Colonic mucosa (tissue), 4 donors: ENCODE measurements at regions not wholly inside any gene's neighbourhood (a gene's known extent, or its start where the extent isn't known, plus 50 kb on each side); places are given as distances from the start of the nearest gene placed in this dataset.

Experiments used
- DNase-seq: peaks from one replicate; pipeline ENCODE4 v3.0.0-alpha.2; 2020
- H3K27ac ChIP-seq: fragments of 200-600 bp; one replicate; pipeline ENCODE4 v1.8.0; 2021
- H3K27me3 ChIP-seq: fragments of 200-600 bp; one replicate; pipeline ENCODE4 v1.8.0; 2021
- H3K36me3 ChIP-seq: fragments of 200-600 bp; one replicate; pipeline ENCODE4 v1.8.0; 2021
- H3K4me1 ChIP-seq: fragments of 200-600 bp; one replicate; pipeline ENCODE4 v1.8.0; 2021; ENCODE audit warnings: mild to moderate bottlenecking
- H3K4me3 ChIP-seq: fragments of 200-600 bp; one replicate; pipeline ENCODE4 v1.8.0; 2021
- H3K9ac ChIP-seq, 2 donors: one replicate each; pipeline ENCODE4 v1.7.0; 2013; ENCODE audit warnings: control low read depth in 2 of 2, low read depth in 2 of 2, low read length in 2 of 2
- H3K9me3 ChIP-seq: fragments of 200-600 bp; one replicate; pipeline ENCODE4 v1.8.0; 2021
- intact Hi-C: fragments of 100-400 bp; cut with DNase I; formaldehyde crosslinking; loops from one replicate; pipeline ENCODE4 v1.14.1; 2022
- TF ChIP-seq, protein P1 (sequence below): fragments of 200-600 bp; IDR thresholded peaks from one replicate; pipeline ENCODE4 v1.8.0; 2022; ENCODE audit warnings: antibody characterized with exemption, mild to moderate bottlenecking
- donor health status: healthy.
- donor health status: DM: no; HTN: no; CAD: no.
- donor health status: DM: no; HTN: no; CAD: no.

DNA sequence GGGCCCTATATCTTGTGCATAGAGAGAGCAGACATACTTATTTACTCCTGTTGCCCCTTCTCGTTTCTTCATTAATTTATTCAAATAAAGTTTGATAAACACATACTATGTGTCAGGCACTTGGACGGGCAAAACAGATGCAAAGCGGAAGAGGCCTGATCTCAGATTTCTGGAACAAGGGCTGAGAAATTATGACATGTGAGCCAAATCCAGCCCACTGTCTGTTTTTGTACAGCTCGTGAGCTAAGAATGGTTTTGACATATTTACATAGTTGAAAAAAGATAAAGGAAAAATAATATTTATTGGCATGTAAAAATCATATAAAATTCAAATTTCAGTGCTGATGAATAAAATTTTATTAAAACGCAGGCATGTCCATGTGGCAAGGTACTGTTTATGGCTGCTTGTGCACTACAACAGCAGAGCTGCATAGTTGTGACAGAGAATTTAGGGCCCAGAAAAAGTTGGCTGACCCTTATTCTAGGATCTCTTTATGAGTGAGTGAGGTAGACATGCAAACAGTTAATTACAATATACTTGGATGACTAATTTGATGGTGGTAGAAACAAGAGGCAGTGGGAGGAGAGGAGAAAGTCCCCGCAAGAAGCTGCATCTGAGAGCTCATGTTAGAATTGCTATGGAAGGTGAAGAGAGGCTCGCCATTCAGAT lies 68.1 kb upstream of the ITPRID1 start:
- no peak for DNase-seq
- intact Hi-C loops, result loop anchor here (10.0 kb wide), 1 partner anchor 289 kb away; no protein-coding TSS in a partner anchor
- H3K36me3 ChIP-seq, result no peaks in the 10 kb centered on the region
- no peaks in the 10 kb centered on the region for H3K4me1 ChIP-seq
- H3K9ac ChIP-seq, result no peak overlapping the region
- H3K9me3 ChIP-seq, result no peaks in the 10 kb centered on the region
- H3K27ac ChIP-seq, result no peak overlapping the region
- TF ChIP-seq, protein P1, sequence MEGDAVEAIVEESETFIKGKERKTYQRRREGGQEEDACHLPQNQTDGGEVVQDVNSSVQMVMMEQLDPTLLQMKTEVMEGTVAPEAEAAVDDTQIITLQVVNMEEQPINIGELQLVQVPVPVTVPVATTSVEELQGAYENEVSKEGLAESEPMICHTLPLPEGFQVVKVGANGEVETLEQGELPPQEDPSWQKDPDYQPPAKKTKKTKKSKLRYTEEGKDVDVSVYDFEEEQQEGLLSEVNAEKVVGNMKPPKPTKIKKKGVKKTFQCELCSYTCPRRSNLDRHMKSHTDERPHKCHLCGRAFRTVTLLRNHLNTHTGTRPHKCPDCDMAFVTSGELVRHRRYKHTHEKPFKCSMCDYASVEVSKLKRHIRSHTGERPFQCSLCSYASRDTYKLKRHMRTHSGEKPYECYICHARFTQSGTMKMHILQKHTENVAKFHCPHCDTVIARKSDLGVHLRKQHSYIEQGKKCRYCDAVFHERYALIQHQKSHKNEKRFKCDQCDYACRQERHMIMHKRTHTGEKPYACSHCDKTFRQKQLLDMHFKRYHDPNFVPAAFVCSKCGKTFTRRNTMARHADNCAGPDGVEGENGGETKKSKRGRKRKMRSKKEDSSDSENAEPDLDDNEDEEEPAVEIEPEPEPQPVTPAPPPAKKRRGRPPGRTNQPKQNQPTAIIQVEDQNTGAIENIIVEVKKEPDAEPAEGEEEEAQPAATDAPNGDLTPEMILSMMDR, result no peak
- no peaks in the 10 kb centered on the region for H3K27me3 ChIP-seq
- H3K4me3 ChIP-seq, result no peak overlapping the region

DNA sequence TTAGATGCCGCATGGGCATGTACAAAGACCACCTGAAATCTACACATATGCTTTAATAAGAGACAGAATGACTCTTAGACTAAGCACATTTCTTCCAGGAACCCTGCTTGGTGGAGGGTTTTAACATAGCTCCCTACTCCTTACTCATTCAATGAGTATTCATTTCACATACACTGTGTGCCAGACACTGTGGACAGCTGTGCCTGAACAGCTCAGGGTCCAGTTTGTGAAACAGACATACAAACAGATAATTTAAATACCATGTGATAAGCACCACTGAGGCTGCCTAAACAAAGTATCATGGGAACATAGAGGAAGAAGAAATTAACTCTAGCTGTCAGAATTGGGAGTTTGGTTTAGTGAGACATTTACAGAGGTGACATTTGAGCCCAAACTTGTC lies 65.2 kb upstream of the ITPRID1 start:
- no peak overlapping the region for H3K9ac ChIP-seq
- H3K36me3 ChIP-seq, result no peaks in the 10 kb centered on the region
- H3K4me1 ChIP-seq, result no peaks in the 10 kb centered on the region
- H3K9me3 ChIP-seq, result no peaks in the 10 kb centered on the region
- H3K4me3 ChIP-seq, result no peak overlapping the region
- no peaks in the 10 kb centered on the region for H3K27me3 ChIP-seq
- TF ChIP-seq, protein P1, result no peak
- no peak overlapping the region for H3K27ac ChIP-seq
- DNase-seq, result no peak
- intact Hi-C loops, result loop anchor here (10.0 kb wide), 1 partner anchor 286 kb away; no protein-coding TSS in a partner anchor

DNA sequence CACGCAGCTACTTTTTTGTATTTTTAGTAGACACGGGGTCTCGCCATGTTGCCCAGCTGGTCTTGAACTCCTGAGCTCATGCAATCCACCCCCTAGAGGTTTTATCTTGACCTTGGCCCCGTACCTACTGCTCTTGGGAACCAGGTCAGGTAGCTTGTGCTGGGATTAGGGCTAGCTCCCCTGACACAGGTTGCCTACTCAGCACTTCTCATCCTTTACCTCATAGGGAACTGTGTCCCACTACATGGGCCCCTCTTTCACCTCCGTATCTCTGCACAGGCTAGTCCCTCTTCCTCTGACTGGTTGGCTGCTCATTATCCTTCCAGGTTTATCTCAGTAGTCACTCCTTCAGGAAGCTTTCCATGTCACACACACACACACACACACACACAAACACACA lies 58.0 kb upstream of the ITPRID1 start:
- H3K4me3 ChIP-seq, result no peak overlapping the region
- intact Hi-C loops, result no loop called here
- no peak for DNase-seq
- TF ChIP-seq, protein P1, result no peak
- H3K9me3 ChIP-seq, result no peaks in the 10 kb centered on the region
- H3K9ac ChIP-seq, result no peak overlapping the region
- H3K36me3 ChIP-seq, result no peaks in the 10 kb centered on the region
- no peak overlapping the region for H3K27ac ChIP-seq
- no peaks in the 10 kb centered on the region for H3K27me3 ChIP-seq
- no peaks in the 10 kb centered on the region for H3K4me1 ChIP-seq

DNA sequence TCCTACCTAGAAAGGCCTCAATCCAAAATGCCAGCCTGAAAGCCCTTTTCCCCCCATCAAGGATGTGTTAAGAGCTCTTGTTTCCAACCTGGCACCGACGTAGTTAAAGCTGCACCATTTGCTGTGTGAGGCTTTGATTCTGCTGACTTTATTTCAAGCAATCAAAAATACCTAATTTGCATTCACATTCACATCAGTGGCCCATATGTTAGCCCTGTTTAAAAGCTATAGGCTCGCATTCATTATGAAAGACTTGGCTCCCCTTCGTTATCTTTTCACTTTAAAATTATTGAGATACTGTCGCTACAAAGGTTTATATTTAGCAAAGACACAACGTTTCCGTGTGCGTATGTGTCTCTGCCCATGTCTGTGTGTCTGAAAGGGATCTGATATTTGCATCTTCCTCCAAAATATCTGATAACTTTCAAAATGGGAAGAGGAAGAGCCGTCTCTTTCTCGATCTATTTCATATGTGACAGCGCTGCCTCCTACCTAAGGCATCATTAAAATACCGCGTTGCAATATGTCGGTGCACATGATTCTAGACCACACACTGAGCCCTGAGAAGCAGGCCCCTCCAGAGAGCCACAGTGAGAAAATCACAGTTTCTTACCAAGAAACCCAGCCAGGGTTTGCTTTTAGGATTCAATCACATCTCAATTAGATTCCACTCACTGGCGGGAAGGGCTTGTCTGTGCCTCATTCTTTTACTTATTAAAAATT lies 57.1 kb upstream of the ITPRID1 start:
- intact Hi-C loops, result no loop called here
- H3K27ac ChIP-seq, result no peak overlapping the region
- TF ChIP-seq, protein P1, result no peak
- H3K9ac ChIP-seq, result no peak overlapping the region
- H3K36me3 ChIP-seq, result no peaks in the 10 kb centered on the region
- no peak overlapping the region for H3K4me3 ChIP-seq
- no peak for DNase-seq
- no peaks in the 10 kb centered on the region for H3K4me1 ChIP-seq
- no peaks in the 10 kb centered on the region for H3K27me3 ChIP-seq
- no peaks in the 10 kb centered on the region for H3K9me3 ChIP-seq

DNA sequence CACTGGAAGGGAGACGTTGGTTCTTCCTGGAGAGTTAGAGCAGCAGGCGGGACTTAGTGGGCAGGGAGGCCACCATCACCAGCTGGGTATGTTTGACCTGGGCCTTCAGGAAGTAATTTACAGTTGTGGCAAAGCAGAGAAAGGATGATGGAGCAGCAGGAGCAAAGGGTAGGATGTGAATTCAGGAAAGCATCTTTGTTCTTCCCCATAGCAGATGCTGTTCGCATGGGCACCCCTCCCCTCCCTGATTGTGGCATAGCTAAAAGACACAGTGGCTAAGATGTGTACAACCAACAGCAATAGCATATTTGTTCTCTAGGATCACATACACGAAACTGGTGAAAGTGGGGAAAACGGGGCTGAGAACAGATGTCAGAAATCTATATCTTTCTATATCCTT lies 56.3 kb upstream of the ITPRID1 start:
- no peaks in the 10 kb centered on the region for H3K9me3 ChIP-seq

More for the DNA sequence above, 56.3 kb upstream of the ITPRID1 start:
- no peaks in the 10 kb centered on the region for H3K27me3 ChIP-seq
- no peaks in the 10 kb centered on the region for H3K36me3 ChIP-seq
- no peak for DNase-seq
- intact Hi-C loops, result no loop called here
- H3K4me3 ChIP-seq, result no peak overlapping the region
- TF ChIP-seq, protein P1, result no peak
- H3K9ac ChIP-seq, result no peak overlapping the region
- no peaks in the 10 kb centered on the region for H3K4me1 ChIP-seq
- no peak overlapping the region for H3K27ac ChIP-seq
